Liver (tissue), 8 donors: ENCODE measurements at regions not wholly inside any gene's neighbourhood (a gene's known extent, or its start where the extent isn't known, plus 50 kb on each side); places are given as distances from the start of the nearest gene placed in this dataset.

Experiments
- DNase-seq: peaks from one replicate; pipeline ENCODE4 v3.0.0-alpha.2; 2017; ENCODE audit warnings: low spot score
- H3K27ac ChIP-seq, 2 donors: one replicate each; pipeline ENCODE4 v1.7.0; 2013; ENCODE audit warnings: inconsistent platforms in 2 of 2, low read length in 2 of 2, control low read depth in 1 of 2, low read depth in 1 of 2, mild to moderate bottlenecking in 1 of 2
- H3K27me3 ChIP-seq, 4 donors: one replicate each; pipeline versions ENCODE4 v1.6.1 to v1.7.0; 2013; ENCODE audit warnings: low read length in 3 of 4, inconsistent platforms in 1 of 4, mild to moderate bottlenecking in 1 of 4, moderate library complexity in 1 of 4; ENCODE audit not compliant: control insufficient read depth in 4 of 4, insufficient read depth in 4 of 4
- H3K36me3 ChIP-seq, 4 donors: one replicate each; pipeline versions ENCODE4 v1.6.1 to v1.7.0; 2013; ENCODE audit warnings: low read length in 3 of 4, mild to moderate bottlenecking in 3 of 4, low read depth in 1 of 4, moderate library complexity in 1 of 4; ENCODE audit not compliant: control insufficient read depth in 4 of 4, insufficient read depth in 3 of 4
- H3K4me1 ChIP-seq, 4 donors: one replicate each; pipeline versions ENCODE4 v1.6.1 to v1.7.0; 2013; ENCODE audit warnings: low read length in 3 of 4, mild to moderate bottlenecking in 3 of 4, moderate library complexity in 1 of 4; ENCODE audit not compliant: control insufficient read depth in 4 of 4, insufficient read depth in 4 of 4
- H3K4me3 ChIP-seq, 3 donors: one replicate each; pipeline versions ENCODE4 v1.6.1 to v1.7.0; 2013; ENCODE audit warnings: low read length in 3 of 3, control low read depth in 1 of 3, low read depth in 1 of 3, mild to moderate bottlenecking in 1 of 3
- H3K9ac ChIP-seq, 2 donors: one replicate each; pipeline ENCODE4 v1.7.0; 2013; ENCODE audit warnings: low read length in 2 of 2, mild to moderate bottlenecking in 2 of 2, moderate library complexity in 2 of 2, control low read depth in 1 of 2, low read depth in 1 of 2
- H3K9me3 ChIP-seq, 4 donors: one replicate each; pipeline versions ENCODE4 v1.6.1 to v1.7.0; 2013; ENCODE audit warnings: low read length in 3 of 4; ENCODE audit not compliant: control insufficient read depth in 4 of 4
- ATF3 ChIP-seq: IDR thresholded peaks from 2 replicates; pipeline ENCODE4 v1.6.1; 2016; ENCODE audit warnings: antibody characterized with exemption
- EGR1 ChIP-seq, 2 donors: IDR thresholded peaks; 2 replicates each; pipeline ENCODE4 v1.6.1; 2016 to 2018; ENCODE audit warnings: antibody characterized with exemption in 2 of 2, low read depth in 2 of 2
- FOXA1 ChIP-seq: IDR thresholded peaks from 2 replicates; pipeline ENCODE4 v1.6.1; 2016; ENCODE audit warnings: antibody characterized with exemption
- FOXA2 ChIP-seq: IDR thresholded peaks from 2 replicates; pipeline ENCODE4 v1.6.1; 2016; ENCODE audit warnings: antibody characterized with exemption
- GABPA ChIP-seq, 2 donors: IDR thresholded peaks in 1 of 2; conservative IDR thresholded peaks in 1 of 2; 2 replicates each; pipeline ENCODE4 v1.6.1; 2016; ENCODE audit warnings: antibody characterized with exemption in 2 of 2, mild to moderate bottlenecking in 1 of 2, moderate library complexity in 1 of 2
- HNF4A ChIP-seq, 2 donors: conservative IDR thresholded peaks; 2 replicates each; pipeline ENCODE4 v1.6.1; 2016; ENCODE audit warnings: antibody characterized with exemption in 2 of 2, mild to moderate bottlenecking in 2 of 2
- HNF4G ChIP-seq: IDR thresholded peaks from 2 replicates; pipeline ENCODE4 v1.6.1; 2016; ENCODE audit warnings: antibody characterized with exemption
- JUND ChIP-seq, 2 donors: IDR thresholded peaks; 2 replicates each; pipeline ENCODE4 v1.6.1; 2016; ENCODE audit warnings: antibody characterized with exemption in 2 of 2
- NR2F2 ChIP-seq: IDR thresholded peaks from 2 replicates; pipeline ENCODE4 v1.6.1; 2016; ENCODE audit warnings: antibody characterized with exemption
- RAD21 ChIP-seq, 2 donors: IDR thresholded peaks; 2 replicates each; pipeline ENCODE4 v1.6.1; 2016; ENCODE audit warnings: antibody characterized with exemption in 2 of 2, mild to moderate bottlenecking in 2 of 2
- RXRA ChIP-seq, 2 donors: IDR thresholded peaks; 2 replicates each; pipeline ENCODE4 v1.6.1; 2017 to 2018; ENCODE audit warnings: antibody characterized with exemption in 2 of 2, mild to moderate bottlenecking in 1 of 2
- SP1 ChIP-seq: IDR thresholded peaks from 2 replicates; pipeline ENCODE4 v1.6.1; 2018; ENCODE audit warnings: antibody characterized with exemption, mild to moderate bottlenecking
- TAF1 ChIP-seq: conservative IDR thresholded peaks from 2 replicates; pipeline ENCODE4 v1.6.1; 2016; ENCODE audit warnings: antibody characterized with exemption, mild to moderate bottlenecking
- YY1 ChIP-seq: IDR thresholded peaks from 2 replicates; pipeline ENCODE4 v1.6.1; 2016; ENCODE audit warnings: antibody characterized with exemption, mild to moderate bottlenecking
- ZBTB33 ChIP-seq: IDR thresholded peaks from 2 replicates; pipeline ENCODE4 v1.6.1; 2016; ENCODE audit warnings: antibody characterized with exemption
- WGBS: extraction: QIAGEN DNeasy Blood & Tissue Kit; methylation state at CpG from one replicate; pipeline ENCODE4 v1.1.7; 2013; 5-methylcytosine and 5-hydroxymethylcytosine counted together
- TF ChIP-seq, protein P1 (sequence below): IDR thresholded peaks from 2 replicates; pipeline ENCODE4 v1.6.1; 2016; ENCODE audit warnings: antibody characterized with exemption
- TF ChIP-seq, protein P2 (sequence below): fragments of 150-350 bp; IDR thresholded peaks from 2 replicates; pipeline ENCODE4 v1.5.1; 2017; ENCODE audit warnings: improper control_type of control experiment, low read depth, low read length; ENCODE audit not compliant: missing input control
- donor health status: healthy.
- donor health status: healthy.
- donor health status: healthy.
- donor health status: healthy.
- donor health status: healthy.

GRCh38 chr4:152220201-152220666, 315.7 kb downstream of the FBXW7 start:
- H3K4me3 ChIP-seq = no peak overlapping the region
- no peaks in the 10 kb centered on the region for H3K9me3 ChIP-seq
- H3K27ac ChIP-seq = no peak overlapping the region
- H3K36me3 ChIP-seq = no peaks in the 10 kb centered on the region
- H3K27me3 ChIP-seq = no peaks in the 10 kb centered on the region
- no peak overlapping the region for H3K9ac ChIP-seq
- DNase-seq = no peak
- 88% methylated on average over 2 of the region's 2 CpGs for WGBS
- H3K4me1 ChIP-seq = no peaks in the 10 kb centered on the region
- TF ChIP-seq HNF4G (no peak), EGR1 (IDR thresholded peaks at IDR 0.05; ENCODE audit: low read depth in 2 of 2) (no peak), RXRA (IDR thresholded peaks at IDR 0.05) (no peak), JUND (IDR thresholded peaks at IDR 0.05) (no peak), SP1 (no peak), ATF3 (no peak)

- 88% methylated on average over 4 of the region's 4 CpGs for WGBS
- no peaks in the 10 kb centered on the region for H3K36me3 ChIP-seq
- H3K27me3 ChIP-seq = no peaks in the 10 kb centered on the region
- H3K4me3 ChIP-seq = no peak overlapping the region
- no peaks in the 10 kb centered on the region for H3K4me1 ChIP-seq
- no peak overlapping the region for H3K9ac ChIP-seq
- no peak for DNase-seq
- TF ChIP-seq, protein P1, sequence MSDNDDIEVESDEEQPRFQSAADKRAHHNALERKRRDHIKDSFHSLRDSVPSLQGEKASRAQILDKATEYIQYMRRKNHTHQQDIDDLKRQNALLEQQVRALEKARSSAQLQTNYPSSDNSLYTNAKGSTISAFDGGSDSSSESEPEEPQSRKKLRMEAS = no peak
- TF ChIP-seq HNF4G (no peak), SP1 (no peak), RAD21 (IDR thresholded peaks at IDR 0.05) (no peak), ATF3 (no peak), FOXA2 (no peak), TAF1 (no peak), YY1 (no peak), JUND (IDR thresholded peaks at IDR 0.05) (no peak), FOXA1 (no peak), NR2F2 (no peak), GABPA (IDR thresholded peaks at IDR 0.05 in 1 of 2, conservative IDR thresholded peaks at IDR 0.05 in 1 of 2) (no peak), RXRA (IDR thresholded peaks at IDR 0.05) (no peak), HNF4A (conservative IDR thresholded peaks at IDR 0.05) (no peak)
- TF ChIP-seq, protein P2, sequence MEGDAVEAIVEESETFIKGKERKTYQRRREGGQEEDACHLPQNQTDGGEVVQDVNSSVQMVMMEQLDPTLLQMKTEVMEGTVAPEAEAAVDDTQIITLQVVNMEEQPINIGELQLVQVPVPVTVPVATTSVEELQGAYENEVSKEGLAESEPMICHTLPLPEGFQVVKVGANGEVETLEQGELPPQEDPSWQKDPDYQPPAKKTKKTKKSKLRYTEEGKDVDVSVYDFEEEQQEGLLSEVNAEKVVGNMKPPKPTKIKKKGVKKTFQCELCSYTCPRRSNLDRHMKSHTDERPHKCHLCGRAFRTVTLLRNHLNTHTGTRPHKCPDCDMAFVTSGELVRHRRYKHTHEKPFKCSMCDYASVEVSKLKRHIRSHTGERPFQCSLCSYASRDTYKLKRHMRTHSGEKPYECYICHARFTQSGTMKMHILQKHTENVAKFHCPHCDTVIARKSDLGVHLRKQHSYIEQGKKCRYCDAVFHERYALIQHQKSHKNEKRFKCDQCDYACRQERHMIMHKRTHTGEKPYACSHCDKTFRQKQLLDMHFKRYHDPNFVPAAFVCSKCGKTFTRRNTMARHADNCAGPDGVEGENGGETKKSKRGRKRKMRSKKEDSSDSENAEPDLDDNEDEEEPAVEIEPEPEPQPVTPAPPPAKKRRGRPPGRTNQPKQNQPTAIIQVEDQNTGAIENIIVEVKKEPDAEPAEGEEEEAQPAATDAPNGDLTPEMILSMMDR = no peak
- H3K27ac ChIP-seq = no peak overlapping the region
- H3K9me3 ChIP-seq = no peaks in the 10 kb centered on the region
These were observed 317.3 kb downstream of the FBXW7 start for GRCh38 chr4:152218576-152218975.

DNA sequence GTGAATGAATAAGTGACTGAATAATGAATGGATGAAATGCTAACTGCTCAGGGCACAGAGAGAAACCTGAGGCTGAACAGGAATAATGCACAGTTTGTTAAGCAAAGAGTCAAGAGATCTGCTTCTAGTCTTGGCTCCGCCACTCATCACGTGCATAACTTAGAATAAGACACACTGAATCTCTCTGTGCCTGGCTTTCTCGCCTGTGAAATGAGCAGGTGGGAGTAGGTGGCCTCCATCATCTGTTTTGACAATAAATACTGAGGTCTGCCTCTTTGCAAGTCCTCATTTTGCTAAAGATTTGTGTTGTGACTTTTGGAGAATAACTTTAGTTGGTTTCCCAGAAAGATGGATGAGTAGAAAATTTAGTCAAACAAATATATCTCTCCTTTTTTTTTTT, 318.0 kb downstream of the FBXW7 start:
- Histone ChIP-seq H3K9ac (no peak overlapping the region), H3K9me3 (no peaks in the 10 kb centered on the region), H3K4me1 (no peaks in the 10 kb centered on the region), H3K27ac (no peak overlapping the region), H3K4me3 (no peak overlapping the region), H3K36me3 (no peaks in the 10 kb centered on the region), H3K27me3 (no peaks in the 10 kb centered on the region)
- WGBS = 86% methylated on average over 3 of the region's 3 CpGs
- no peak for TF ChIP-seq ZBTB33
- TF ChIP-seq, protein P1 = no peak
- no peak for DNase-seq
